ENCODE measurements at regions not wholly inside any gene's neighbourhood (a gene's known extent, or its start where the extent isn't known, plus 50 kb on each side); places are given as distances from the start of the nearest gene placed in this dataset.

DNA sequence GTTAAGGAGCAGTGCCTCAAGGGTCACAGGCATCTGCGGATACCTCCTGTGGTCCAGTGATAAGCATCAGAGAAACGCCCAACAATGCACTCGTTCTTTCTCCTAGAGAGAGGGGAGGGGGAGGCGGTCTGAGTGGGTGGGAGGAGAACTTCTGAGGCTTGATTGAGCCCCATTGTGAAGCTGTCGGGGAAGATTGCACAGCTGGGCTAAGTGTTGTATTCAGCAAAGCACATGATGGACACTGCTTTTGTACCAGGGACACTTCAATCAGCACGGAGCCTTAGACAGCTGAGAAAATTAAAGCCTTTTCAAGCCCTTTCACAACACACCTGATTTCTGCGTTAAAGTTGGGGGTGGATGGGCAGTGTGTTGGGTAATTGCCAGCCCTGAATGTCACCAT, 230.3 kb upstream of the GHITM start:
- FAIRE-seq, result no peak

- FAIRE-seq, result no peak
Observed at GRCh38 chr10:83915801-83916200, 223.5 kb upstream of the GHITM start.

GRCh38 chr10:83917537-83918506, 221.5 kb upstream of the GHITM start:
- FAIRE-seq, result no peak

DNA sequence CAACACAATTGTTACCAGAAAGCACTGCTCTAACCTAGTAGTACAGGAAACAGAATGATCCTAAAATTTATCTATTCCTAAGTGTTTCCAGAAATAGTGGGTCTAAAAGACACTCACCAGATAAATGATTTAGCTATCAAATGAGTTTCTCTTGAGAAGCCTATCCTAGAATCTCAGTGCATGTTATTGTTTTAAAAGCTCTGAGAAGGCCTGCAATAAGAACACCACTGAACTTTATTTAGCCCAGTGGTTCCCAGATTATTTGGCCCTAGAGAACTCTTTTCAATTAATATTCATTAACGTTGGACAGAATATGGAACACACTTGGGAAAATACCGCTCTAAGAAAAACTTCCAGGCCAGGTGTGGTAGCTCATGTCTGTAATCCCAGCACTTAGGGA, 220.1 kb upstream of the GHITM start:
- FAIRE-seq, result no peak

DNA sequence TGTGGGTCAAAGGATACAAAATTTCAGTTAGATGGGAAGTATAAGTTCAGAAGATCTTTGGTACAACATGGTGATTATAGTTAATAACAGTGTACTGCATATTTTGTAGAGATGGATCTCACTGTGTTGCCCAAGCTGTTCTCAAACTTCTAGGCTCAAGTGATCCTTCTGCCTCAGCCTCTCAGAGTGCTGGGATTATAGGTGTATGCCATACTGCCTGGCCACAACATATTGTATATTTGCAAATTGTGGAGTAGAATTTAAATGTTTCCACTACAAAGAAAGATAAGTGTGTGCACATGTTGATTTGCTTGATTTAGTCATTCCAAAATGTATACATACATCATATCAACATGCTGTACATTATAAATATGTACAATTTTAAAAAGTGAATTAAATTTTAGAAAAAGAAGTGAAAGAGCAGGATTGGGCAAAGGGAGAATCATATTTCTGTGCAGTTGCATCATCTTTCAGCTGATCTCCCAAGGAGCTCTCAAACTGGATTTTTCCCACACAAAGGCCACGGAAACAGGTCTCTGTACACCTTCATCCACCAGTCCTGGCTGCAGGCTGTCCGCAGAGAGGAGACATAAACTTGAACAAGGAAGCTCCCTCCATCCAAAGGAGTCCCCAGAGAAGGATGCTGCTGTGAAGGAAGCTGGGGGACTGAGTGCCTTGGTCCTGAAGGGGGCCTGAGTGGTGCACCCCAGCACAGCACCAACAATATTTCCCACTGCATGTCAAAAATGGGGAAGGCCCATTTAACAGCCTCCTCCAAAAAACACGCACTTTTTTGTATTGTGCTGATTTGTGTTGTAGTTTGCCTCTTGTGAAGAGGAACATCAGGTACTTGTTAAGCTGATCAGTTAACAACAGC, 217.1 kb upstream of the GHITM start:
- no peak for FAIRE-seq

- FAIRE-seq, result no peak
Observed at GRCh38 chr10:83925133-83925532, 214.2 kb upstream of the GHITM start.

DNA sequence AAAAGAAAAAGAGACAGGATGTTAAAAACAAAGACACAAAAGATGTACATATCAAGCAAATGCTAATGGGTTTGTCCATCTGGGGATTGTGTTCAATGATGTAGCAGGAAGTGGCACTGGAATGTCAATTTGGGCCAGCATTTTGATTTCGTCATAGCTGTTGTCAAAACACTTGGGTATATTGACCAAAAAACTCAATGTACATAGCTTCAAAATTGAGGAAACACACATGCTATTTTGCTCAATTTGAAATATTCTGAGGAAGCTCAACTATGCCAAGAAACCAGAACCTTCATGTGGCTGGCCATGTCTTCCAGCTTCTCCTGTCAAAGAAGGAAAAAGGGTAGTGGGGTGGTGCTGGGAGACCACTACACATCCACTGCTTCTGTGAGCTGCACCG, 212.7 kb upstream of the GHITM start:
- FAIRE-seq, result no peak

DNA sequence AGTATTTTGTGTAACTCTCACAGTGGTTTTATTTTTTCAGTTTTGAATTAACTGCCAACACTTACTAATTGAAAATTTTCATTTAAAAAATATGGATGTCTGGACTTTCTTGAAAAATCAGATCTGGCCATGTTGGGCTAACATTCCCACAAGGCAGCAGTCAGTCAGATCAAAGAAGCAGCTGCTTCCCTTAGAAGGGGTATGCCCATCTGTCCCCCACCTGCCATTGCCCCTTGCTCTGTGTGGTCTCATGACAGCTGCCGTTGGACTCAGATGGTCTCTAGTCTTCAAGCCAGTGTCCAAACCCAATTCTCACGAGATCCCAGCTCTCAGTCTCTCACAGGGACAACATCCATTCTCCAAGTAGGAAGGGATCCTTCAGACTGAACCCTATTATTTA, 212.1 kb upstream of the GHITM start:
- FAIRE-seq, result no peak

- no peak for FAIRE-seq
Observed at GRCh38 chr10:83929399-83929798, 209.9 kb upstream of the GHITM start.

- FAIRE-seq, result no peak
Observed at GRCh38 chr10:83931669-83932068, 207.6 kb upstream of the GHITM start.

DNA sequence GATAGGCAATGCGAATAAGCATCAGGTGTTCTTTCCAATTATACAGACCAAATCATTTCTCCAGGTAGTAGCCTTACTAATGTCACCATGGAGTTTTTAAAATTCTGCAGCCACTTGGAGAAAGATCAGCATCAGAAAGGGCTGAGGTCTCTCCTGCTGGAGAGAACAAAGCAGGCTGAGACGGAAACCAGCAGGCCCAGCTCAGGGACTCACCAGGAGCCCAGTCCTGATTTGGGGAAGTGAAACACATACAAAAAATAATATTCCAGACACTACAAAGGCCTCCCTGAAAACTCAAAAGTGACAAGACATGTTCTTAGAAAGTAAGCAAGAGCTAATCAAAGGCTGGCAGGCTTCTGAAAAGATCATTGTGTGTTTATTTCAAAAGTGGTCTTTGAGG, 207.1 kb upstream of the GHITM start:
- FAIRE-seq, result no peak

GRCh38 chr10:83934062-83934461, 205.2 kb upstream of the GHITM start:
- no peak for FAIRE-seq

DNA sequence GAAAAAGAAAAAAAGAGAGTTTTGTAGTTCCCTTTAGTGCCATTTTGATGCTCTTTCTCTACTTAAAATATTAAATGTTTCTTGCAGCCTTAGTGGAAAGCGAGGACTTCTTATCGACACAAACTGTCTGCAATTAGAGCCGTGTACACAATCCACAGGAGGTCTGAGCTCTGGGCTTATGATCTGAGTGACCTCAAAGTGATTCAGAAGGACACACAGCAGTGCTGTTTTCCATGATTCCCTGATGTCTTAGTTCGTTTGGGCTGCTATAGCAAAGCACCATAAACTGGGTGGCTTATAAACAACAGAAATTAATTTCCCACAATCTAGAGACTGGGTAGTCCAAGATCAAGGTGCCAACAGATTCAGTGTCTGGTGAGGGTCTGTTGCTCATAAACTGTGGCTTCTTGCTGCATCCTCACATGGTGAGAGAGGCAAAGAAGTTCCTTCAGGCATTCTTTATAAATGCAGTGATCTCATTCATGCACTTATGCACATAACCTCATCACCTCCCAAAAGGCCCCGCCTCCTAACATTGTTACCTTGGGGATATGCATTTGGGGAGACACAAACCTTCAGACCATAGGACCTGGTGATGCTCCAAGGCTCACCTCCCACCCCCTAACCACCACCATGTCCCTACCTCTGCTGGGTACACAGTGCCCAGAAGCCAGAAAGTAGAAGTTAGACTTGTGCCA, 204.5 kb upstream of the GHITM start:
- FAIRE-seq, result no peak

DNA sequence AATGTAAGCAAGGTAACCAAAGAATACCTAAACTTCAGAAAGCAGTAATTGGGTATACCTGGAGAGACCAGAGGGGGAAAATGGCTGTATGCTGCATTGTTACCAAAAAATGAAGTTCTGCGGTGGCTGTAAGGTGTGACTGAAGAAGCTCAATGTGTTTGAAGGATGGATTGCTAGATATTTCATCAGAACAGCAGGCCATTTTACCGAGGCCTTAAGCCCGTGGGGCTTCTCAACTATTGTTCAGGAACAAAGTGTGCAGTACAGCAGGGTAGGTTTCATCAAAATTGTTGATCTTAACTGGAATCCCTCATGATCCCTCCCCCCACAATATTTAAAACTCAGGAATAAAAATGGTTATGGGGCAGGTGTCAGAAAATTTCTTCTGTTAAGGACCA, 204.0 kb upstream of the GHITM start:
- FAIRE-seq, result no peak

- no peak for FAIRE-seq
Observed at GRCh38 chr10:83935911-83936310, 203.4 kb upstream of the GHITM start.

DNA sequence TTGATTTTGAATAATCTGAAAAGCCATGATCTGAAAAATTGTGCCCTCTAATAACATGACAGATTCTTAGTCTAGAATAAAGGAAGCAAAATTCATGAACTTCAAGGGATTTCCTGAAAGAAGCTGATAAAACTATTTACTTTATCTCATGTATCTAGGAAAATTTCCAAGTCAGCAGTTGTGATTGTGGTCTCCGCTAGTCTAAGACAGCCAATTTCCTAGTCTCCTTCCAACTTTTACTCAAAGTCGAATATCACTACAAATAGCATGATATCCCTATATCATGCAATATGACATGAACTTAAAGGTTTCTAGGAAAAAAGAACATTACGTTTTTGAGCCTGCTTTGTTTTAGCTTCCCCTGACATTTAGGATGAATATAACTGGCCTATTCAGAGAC, 202.1 kb upstream of the GHITM start:
- no peak for FAIRE-seq

GRCh38 chr10:83937826-83938225, 201.5 kb upstream of the GHITM start:
- no peak for FAIRE-seq

DNA sequence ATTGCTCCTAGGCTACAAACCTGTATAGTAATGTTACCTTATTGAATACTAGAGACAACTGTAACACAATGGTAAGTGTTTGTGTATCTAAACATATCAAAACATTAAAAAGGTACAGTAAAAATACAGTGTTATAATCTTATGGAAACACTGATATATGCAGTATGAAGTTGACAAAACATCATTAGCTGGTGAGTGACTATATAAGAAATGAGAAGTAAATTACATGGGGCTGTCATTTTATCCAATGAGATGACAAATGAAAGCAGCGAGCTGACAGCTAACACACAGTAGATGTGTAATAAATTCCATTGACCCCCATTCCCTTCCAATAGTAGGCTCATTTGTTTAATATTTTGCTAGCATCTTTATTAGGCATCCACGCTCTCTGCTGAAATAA, 198.1 kb upstream of the GHITM start:
- no peak for FAIRE-seq

DNA sequence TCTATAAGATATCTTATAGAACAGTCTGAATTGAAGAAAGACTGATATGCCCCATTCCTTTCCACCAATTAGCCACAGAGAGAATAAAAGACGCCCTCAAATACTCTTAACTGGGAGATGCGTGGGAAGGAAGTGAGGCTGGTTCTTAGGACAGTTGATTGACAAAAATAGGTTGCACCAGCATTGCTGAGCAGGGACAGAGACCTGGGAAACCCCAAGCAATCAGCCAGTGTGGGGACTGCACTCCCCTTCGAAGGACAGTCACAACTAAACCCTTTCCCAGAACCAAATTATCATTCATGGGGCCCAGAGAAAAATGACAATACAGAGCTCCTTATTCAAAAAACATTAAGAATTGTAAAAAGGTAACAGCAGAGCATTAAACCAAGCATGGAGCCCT, 196.9 kb upstream of the GHITM start:
- FAIRE-seq, result no peak

- FAIRE-seq, result no peak
Observed at GRCh38 chr10:83943049-83943448, 196.3 kb upstream of the GHITM start.

DNA sequence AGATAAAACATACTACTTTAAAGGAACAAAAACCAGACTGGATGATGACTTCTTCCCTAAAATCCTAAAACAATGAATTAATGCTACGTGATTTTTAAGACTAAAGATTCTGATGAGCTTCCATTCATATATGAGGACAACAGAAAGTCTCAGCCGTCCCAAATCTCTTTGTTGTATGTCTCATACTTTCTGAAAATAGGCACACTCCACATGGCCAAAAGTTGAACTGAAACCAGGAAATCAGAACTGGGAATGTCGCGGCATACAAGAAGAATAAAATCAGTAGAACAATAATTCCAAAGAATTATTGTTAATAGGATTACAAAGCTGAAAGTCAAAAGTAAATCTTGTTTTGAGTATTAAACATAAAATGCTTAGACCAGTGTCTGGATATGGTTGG, 195.4 kb upstream of the GHITM start:
- FAIRE-seq, result no peak

GRCh38 chr10:83945982-83946718, 193.2 kb upstream of the GHITM start:
- no peak for FAIRE-seq

- no peak for FAIRE-seq
Observed at GRCh38 chr10:83952314-83952713, 187.0 kb upstream of the GHITM start.

All from islet of Langerhans (tissue), 1 donor.